Liver (tissue), 3 donors: ENCODE measurements at regions not wholly inside any gene's neighbourhood (a gene's known extent, or its start where the extent isn't known, plus 50 kb on each side); places are given as distances from the start of the nearest gene placed in this dataset.

ENCODE experiments used
- ATF3 ChIP-seq: IDR thresholded peaks from 2 replicates; pipeline ENCODE4 v1.6.1; 2016; ENCODE audit warnings: antibody characterized with exemption
- CTCF ChIP-seq: fragments of 150-350 bp; IDR thresholded peaks from 2 replicates; pipeline ENCODE4 v1.5.1; 2017; ENCODE audit warnings: improper control_type of control experiment, low read depth, low read length; ENCODE audit not compliant: missing input control
- FOXA1 ChIP-seq: IDR thresholded peaks from 2 replicates; pipeline ENCODE4 v1.6.1; 2016; ENCODE audit warnings: antibody characterized with exemption
- MAX ChIP-seq: IDR thresholded peaks from 2 replicates; pipeline ENCODE4 v1.6.1; 2016; ENCODE audit warnings: antibody characterized with exemption
- NR2F2 ChIP-seq: IDR thresholded peaks from 2 replicates; pipeline ENCODE4 v1.6.1; 2016; ENCODE audit warnings: antibody characterized with exemption
- RAD21 ChIP-seq, 2 donors: IDR thresholded peaks; 2 replicates each; pipeline ENCODE4 v1.6.1; 2016; ENCODE audit warnings: antibody characterized with exemption in 2 of 2, mild to moderate bottlenecking in 2 of 2
- REST ChIP-seq: IDR thresholded peaks from 2 replicates; pipeline ENCODE4 v1.6.1; 2016; ENCODE audit warnings: antibody characterized with exemption, mild to moderate bottlenecking
- SP1 ChIP-seq: IDR thresholded peaks from 2 replicates; pipeline ENCODE4 v1.6.1; 2018; ENCODE audit warnings: antibody characterized with exemption, mild to moderate bottlenecking
- ZBTB33 ChIP-seq: IDR thresholded peaks from 2 replicates; pipeline ENCODE4 v1.6.1; 2016; ENCODE audit warnings: antibody characterized with exemption
- donor health status: healthy.
- donor health status: healthy.

- TF ChIP-seq CTCF (no peak), SP1 (no peak), MAX (no peak), REST (no peak), FOXA1 (no peak), RAD21 (IDR thresholded peaks at IDR 0.05) (no peak), ZBTB33 (no peak), ATF3 (no peak), NR2F2 (no peak)
Observed at GRCh38 chr7:145959981-145960380, 156.6 kb upstream of the CNTNAP2 start.
